ENCODE measurements at regions not wholly inside any gene's neighbourhood (a gene's known extent, or its start where the extent isn't known, plus 50 kb on each side); places are given as distances from the start of the nearest gene placed in this dataset.

DNA sequence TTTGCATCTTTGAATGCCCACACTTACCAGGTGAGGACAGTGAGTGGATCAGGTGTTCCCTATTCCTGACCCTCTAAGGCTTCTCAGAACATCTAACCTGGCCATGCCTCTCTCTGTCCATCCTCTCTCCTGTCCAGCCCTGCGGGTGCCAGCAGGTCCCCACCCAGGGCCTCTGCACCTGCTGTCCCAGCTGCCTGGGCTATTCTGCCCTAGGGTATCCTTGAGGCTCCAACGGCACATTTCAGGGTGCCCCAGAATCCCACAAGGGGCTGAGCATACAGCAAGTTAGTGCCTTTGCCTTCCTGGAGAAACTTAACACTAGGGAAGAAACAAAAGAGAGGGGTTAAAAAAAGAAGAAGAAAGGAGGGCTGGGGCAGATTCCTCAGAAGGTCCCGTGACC lies 107.4 kb downstream of the UNCX start:
- Mint-ChIP-seq H3K27me3 (ENCODE audit: low read depth) (no peaks in the 10 kb centered on the region), H3K9me3 (peaks cover 33% of the 10 kb centered on the region), H3K4me1 (ENCODE audit: low read depth) (no peaks in the 10 kb centered on the region), H3K36me3 (ENCODE audit: low read depth) (no peaks in the 10 kb centered on the region), H3K27ac (no peak overlapping the region), H3K4me3 (no peak overlapping the region)

DNA sequence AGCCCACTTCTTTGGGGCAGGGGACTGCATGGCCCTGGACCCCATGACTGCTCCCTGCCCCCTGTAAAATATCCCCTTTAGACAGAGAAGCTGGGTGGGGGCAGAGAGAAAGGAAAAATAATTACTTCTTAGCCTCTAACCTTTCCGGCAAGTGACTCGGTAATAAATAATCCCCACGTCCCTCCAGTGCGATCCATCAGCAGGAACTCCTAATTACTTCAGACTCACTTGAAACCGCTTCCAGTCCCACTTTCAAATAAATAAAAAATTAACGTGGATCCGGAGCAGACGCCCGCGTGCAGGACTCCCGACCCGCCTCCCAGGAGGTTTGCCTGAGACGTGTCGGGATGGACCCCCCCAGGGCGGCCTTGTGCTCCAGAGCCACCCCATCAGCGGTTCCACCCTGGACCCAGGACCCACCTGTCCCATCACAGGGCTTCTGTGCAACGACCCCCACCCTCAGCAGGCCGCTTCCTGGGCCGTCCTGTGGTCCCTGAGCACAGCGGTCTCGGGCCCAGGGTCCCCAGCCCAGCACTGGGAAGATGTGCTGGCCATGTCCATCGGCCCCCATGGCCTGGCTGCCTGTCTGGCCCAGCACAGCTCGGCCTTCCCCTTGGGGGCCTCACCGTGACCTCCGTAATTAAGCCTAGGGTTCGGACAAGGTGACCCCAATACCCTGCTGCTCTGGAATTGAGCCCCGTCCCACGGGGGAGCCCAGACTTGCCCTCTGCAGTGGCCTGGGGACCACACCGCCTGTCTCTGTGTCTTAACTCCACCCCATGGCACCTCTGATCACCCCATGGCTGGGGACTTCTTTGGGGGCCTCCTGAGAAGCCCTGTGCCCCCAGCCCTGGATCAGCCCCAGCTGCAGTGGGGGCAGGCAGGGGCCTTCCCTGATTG lies 108.0 kb downstream of the UNCX start:
- Mint-ChIP-seq H3K36me3 (ENCODE audit: low read depth) (no peaks in the 10 kb centered on the region), H3K9me3 (peaks cover 33% of the 10 kb centered on the region), H3K27ac (no peak overlapping the region), H3K27me3 (ENCODE audit: low read depth) (no peaks in the 10 kb centered on the region), H3K4me3 (no peak overlapping the region), H3K4me1 (ENCODE audit: low read depth) (no peaks in the 10 kb centered on the region)

DNA sequence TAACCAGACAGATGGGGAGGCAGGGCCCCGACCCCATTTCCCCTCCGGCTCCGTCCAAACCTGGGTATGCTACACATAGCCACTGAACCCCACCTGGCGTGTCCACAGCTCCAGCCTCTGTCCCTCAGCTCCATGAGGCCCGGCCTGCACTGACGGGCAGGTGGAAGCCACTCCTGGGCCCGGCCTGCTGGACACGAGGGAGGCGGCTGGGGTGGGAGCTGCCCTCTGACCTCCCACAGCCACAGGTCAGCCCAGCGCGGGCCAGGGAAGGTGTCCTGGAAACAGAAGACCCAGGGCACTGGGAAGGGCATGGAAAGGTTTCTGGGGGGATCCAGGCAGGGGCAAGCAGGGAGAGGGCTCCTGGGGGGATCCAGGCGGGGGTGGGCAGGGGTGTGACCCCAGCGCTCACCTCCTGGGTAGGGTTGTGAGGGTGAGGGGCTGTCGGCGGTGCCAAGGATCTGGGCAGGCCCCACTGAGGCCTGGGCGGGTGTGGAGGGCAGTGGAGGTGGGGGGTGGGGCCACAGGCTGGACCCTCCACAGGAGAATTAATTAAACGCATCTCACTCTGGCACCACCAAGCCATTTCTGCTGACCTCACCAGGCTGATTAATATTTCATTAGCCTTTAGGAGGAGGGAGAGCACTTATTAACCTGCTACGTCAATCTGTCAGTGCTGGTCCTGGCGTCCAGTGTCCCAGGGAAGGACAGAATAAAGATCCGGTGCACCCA lies 108.9 kb downstream of the UNCX start:
- Mint-ChIP-seq H3K9me3 (peaks cover 28% of the 10 kb centered on the region), H3K36me3 (ENCODE audit: low read depth) (no peaks in the 10 kb centered on the region), H3K27me3 (ENCODE audit: low read depth) (no peaks in the 10 kb centered on the region), H3K4me3 (no peak overlapping the region), H3K27ac (no peak overlapping the region), H3K4me1 (ENCODE audit: low read depth) (no peaks in the 10 kb centered on the region)

DNA sequence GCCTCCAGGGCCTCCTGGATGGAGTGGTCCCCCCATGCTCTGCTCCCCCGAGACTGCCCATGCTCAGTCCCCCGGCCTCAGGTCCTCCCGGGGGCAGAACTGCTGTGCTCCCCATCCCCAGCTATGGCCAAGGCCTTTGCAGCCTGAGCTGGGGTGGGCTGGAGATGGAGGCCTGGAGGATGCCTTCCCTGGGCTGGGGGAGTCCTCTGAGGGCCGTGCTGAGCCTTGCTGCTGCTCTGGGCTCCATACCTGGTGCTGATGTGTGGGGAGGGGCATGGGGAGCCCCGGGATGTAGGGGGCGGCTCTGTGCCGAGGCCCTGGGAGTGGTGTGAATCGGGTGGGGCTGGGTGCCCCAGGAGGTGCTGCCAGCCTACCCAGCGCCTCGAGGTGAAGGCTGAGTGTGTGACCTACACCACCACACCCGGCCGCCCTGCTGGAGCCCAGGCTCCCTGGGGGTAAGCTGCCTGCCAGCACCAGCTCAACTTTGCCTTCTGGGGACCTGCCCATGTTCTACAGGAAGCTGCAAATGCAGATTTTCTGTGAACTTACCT lies 109.5 kb downstream of the UNCX start:
- Mint-ChIP-seq H3K4me3 (no peak overlapping the region), H3K9me3 (peaks cover 22% of the 10 kb centered on the region), H3K27me3 (ENCODE audit: low read depth) (no peaks in the 10 kb centered on the region), H3K36me3 (ENCODE audit: low read depth) (no peaks in the 10 kb centered on the region), H3K4me1 (ENCODE audit: low read depth) (no peaks in the 10 kb centered on the region), H3K27ac (no peak overlapping the region)

DNA sequence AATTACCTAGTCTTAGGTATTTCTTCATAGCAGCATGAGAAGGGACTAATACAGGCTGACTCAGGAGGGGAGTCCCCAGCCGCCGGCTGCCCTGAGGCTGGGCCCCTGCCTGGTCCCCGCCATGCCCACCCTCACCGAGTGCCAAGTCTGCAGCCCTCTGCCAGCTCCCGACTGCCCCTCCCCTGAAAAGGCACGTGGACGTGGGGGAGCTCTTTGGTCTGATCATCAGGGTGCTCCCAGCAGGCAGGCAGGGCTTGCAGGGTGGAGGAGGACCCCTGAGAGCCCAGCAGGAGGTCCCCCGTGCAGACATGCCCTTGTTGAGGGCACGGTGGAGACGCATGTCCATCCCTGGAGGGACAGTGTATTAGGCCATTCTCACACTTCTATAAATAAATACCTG lies 110.9 kb downstream of the UNCX start:
- Mint-ChIP-seq H3K27ac (no peak overlapping the region), H3K4me1 (ENCODE audit: low read depth) (no peaks in the 10 kb centered on the region), H3K27me3 (ENCODE audit: low read depth) (no peaks in the 10 kb centered on the region), H3K4me3 (no peak overlapping the region), H3K36me3 (ENCODE audit: low read depth) (no peaks in the 10 kb centered on the region), H3K9me3 (peaks cover 12% of the 10 kb centered on the region)

DNA sequence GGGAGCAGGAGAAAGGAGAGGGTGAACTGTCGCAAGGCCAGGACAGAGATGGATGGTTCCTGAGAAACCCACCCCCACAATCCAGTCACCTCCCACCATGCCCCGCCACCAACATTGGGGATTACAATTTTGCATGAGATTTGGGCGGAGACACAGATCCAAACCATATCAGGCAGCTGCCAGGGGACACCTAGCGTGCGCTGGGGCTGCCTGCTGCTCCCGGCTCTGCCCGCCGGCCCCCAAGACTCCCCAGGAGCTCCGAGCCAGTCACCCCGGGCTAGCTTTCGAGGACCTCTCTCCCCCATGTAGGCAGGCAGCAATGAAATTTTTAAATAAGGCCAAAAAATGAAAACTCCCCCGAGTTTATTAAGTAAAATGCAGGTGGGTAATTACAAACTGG lies 111.7 kb downstream of the UNCX start:
- no peaks in the 10 kb centered on the region for H3K36me3 Mint-ChIP-seq (ENCODE audit: low read depth)
- H3K27me3 Mint-ChIP-seq (ENCODE audit: low read depth), result no peaks in the 10 kb centered on the region
- no peak overlapping the region for H3K4me3 Mint-ChIP-seq

DNA sequence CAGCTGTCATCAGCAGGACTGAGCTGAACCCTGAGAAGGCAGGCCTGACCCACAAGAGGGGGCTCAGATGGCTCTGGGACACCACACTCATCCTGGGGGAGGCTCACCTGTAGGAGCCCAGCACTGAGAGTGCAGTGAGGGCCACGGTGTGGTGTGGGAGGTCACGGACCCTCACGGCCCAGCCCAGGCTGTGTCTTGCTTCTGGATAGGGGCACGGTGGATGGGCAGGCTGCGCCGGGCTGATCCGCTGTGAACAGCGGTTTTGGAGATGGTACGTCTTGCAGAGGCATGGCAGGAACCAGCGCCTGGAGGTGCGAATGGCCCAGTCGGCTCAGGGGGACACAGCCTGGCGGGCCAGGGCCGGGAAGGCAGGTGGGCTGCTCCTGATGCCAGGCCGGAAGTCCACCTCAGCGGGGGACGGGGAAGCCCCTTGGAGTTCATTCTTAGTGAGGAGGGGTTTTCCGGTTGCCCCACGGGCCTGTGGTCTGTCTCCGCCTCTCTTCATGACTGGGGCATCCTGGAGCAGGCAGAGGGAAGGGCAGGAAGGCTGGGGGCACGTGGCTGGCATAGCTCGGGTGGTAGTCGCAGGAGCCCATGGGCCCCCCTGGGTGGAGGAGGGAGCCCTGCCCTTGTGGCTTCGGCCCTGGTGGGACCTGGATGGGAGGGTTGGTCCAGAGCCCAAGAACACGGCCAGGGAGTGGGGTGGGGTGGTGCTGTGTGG lies 112.5 kb downstream of the UNCX start:
- Mint-ChIP-seq H3K4me1 (ENCODE audit: low read depth) (no peaks in the 10 kb centered on the region), H3K4me3 (no peak overlapping the region), H3K27ac (no peak overlapping the region), H3K9me3 (peaks cover 4% of the 10 kb centered on the region), H3K27me3 (ENCODE audit: low read depth) (no peaks in the 10 kb centered on the region), H3K36me3 (ENCODE audit: low read depth) (no peaks in the 10 kb centered on the region)

More for the DNA sequence above, 111.7 kb downstream of the UNCX start:
- Mint-ChIP-seq H3K9me3 (peaks cover 6% of the 10 kb centered on the region), H3K4me1 (ENCODE audit: low read depth) (no peaks in the 10 kb centered on the region), H3K27ac (no peak overlapping the region)

DNA sequence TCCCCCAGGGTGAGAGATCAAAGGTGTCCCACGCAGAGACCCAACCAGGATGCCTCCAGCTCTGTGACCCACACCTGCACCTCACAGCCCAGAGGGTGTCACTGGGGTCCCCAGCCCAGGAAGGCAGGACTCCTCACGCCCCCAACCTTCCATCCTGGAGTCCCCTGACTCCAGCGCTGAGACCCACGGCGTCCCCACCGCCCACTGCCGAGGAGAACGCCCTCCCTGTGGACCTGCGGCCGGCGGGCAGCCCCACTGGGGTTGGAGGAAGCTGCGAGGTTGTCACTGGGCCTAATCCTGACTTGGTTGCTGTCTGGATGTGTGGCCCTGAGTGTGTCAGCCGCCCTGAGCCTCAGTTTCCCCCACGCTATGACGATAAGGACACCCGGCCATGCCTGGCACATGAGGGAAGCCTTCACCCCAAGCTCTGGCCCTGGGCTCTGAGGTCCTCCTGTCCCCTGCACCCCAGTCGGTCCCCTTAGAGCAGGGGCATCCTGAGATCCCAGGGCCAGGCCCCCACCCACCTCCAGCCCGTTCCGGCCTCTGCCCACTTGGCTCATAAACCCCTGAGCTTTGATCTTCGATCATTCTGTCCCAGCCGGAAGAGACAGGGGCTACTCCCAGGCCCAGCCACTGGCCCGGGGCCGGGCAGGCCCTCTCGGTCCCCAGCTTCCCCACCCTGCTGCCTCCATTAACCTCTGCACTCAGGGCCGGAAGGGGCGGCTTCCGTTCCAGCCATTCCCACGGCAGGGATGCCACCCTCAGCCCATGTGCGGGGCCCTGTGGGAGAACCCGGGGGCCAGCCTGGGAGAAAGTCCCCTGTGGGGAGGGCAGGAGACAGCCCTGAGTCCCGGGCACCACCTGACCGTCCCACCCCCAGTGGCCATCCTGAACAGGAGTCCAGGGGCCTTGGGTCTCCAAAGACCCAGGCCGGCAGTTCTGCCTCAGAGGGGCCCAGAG lies 113.2 kb downstream of the MICALL2 start:
- Mint-ChIP-seq H3K36me3 (ENCODE audit: low read depth) (no peaks in the 10 kb centered on the region), H3K4me3 (no peak overlapping the region), H3K4me1 (ENCODE audit: low read depth) (no peaks in the 10 kb centered on the region), H3K27me3 (ENCODE audit: low read depth) (no peaks in the 10 kb centered on the region), H3K9me3 (peaks cover 4% of the 10 kb centered on the region), H3K27ac (no peak overlapping the region)

DNA sequence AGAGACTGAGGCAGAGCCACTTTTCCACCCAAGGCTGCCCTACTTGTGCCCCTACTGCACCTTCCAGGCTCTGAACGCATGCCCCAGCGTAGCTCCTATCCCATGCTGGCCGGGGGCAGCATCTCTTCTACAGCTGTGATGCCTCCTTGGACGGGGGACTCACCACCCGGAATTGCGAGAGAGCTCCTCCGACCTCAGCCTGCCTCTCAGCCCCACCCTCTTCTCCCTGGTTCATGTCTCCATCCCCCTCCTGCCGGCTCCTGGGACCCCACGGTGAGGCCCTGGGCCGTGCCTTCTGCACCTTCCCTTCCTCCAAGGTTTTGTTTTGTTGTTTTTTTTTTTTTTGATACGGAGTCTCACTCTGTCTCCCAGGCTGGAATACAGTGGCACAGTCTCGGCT lies 112.4 kb downstream of the MICALL2 start:
- H3K4me1 Mint-ChIP-seq (ENCODE audit: low read depth), result no peaks in the 10 kb centered on the region
- peaks cover 4% of the 10 kb centered on the region for H3K9me3 Mint-ChIP-seq
- H3K36me3 Mint-ChIP-seq (ENCODE audit: low read depth), result no peaks in the 10 kb centered on the region
- no peak overlapping the region for H3K27ac Mint-ChIP-seq
- no peaks in the 10 kb centered on the region for H3K27me3 Mint-ChIP-seq (ENCODE audit: low read depth)
- H3K4me3 Mint-ChIP-seq, result no peak overlapping the region

DNA sequence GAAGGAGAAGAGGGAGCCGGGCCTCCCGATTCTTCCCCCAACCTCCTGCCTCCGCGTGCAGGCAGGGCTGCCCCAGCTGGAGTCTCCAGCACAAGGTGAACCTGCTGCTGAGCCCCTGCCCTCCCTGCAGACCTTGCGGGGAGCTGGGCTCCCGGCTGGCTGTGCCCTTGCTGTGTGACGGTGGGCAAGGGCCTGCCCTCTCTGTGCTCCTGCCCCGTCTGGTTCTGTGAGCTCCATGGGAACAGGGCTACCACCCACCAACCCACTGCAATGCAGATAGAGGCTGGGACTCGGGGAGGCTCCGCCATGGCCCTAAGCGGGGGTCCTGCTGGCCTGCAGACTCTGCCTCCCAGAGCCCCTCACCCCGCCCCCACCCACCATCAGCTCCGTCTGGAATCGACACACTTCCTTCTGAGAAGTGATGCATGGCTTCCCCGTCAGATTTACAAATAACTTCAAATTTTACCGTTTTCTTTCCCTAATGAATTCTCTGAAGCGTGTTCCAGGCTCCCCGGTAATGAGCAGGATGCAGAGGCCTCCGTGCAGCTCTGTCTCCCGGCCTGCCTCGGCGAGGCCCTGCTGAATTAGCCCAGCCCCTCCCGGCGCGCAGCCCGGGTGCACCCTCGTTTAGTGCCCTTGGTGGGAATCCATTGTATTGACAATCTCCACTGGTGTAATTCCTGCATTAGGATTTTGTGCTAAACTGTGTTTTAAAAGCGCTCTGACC lies 111.0 kb downstream of the MICALL2 start:
- H3K9me3 Mint-ChIP-seq, result no peaks in the 10 kb centered on the region
- H3K36me3 Mint-ChIP-seq (ENCODE audit: low read depth), result no peaks in the 10 kb centered on the region

DNA sequence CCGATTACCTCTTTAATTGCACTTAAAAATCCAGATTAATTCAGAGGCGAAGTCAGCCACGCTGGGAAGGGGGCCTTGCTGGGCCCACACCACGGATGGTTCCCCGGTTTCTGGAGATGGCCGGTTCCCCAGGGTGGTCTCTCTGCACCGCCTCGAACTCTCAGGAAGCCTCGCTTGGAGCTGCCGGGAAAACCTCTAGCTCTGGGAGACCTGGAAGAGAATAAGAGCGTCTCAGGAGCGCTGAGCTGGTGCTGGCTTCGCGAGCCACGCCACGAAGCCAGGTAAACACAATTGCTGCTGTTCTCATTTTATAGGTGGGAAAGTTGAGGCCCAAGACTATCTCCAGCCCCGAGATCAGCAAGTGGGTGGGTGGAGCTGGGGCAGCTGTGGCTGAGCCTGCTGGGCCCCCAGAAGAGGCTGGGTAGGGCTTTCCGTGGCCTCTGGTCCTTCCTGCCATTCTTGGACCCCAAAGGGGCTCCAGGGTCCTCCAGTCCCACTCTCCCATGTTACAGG lies 110.4 kb downstream of the MICALL2 start:
- no peaks in the 10 kb centered on the region for H3K9me3 Mint-ChIP-seq
- no peaks in the 10 kb centered on the region for H3K27me3 Mint-ChIP-seq (ENCODE audit: low read depth)
- no peak overlapping the region for H3K27ac Mint-ChIP-seq
- H3K4me1 Mint-ChIP-seq (ENCODE audit: low read depth), result no peaks in the 10 kb centered on the region
- H3K36me3 Mint-ChIP-seq (ENCODE audit: low read depth), result no peaks in the 10 kb centered on the region
- H3K4me3 Mint-ChIP-seq, result no peak overlapping the region

More for the DNA sequence above, 111.0 kb downstream of the MICALL2 start:
- H3K27ac Mint-ChIP-seq, result no peak overlapping the region
- no peaks in the 10 kb centered on the region for H3K27me3 Mint-ChIP-seq (ENCODE audit: low read depth)
- H3K4me3 Mint-ChIP-seq, result no peak overlapping the region
- no peaks in the 10 kb centered on the region for H3K4me1 Mint-ChIP-seq (ENCODE audit: low read depth)

DNA sequence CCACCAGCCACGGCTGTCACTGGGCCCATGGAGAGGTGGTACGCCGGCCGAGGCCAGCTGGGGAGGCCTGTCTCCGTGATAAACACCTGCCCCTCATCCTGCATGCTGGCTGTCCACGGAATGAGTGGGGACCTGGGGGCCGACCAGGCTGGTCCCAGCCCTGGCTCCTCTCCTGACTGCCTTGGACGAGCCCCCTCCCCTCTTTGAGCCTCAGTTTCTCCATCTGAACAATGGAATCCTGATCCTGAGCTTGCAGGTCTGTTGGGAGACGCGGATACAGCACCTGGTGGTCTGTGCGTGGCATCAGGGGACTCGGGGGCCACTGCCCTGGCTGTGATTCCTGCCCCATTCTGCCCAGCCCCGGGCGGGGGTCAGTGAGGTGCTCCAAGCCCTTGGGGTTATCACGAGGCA lies 109.9 kb downstream of the MICALL2 start:
- Mint-ChIP-seq H3K4me3 (no peak overlapping the region), H3K27ac (no peak overlapping the region), H3K9me3 (no peaks in the 10 kb centered on the region), H3K36me3 (ENCODE audit: low read depth) (no peaks in the 10 kb centered on the region), H3K4me1 (ENCODE audit: low read depth) (no peaks in the 10 kb centered on the region), H3K27me3 (ENCODE audit: low read depth) (no peaks in the 10 kb centered on the region)
